WTC11 (cell line): ENCODE measurements at regions not wholly inside any gene's neighbourhood (a gene's known extent, or its start where the extent isn't known, plus 50 kb on each side); places are given as distances from the start of the nearest gene placed in this dataset.

ENCODE experiments used
- ATAC-seq: fragments of 200-7000 bp; cut with Tn5 transposase; 2 replicates; pipeline ENCODE4 v1.10.0; 2021; ENCODE audit warnings: mild to moderate bottlenecking, moderate library complexity
- CTCF ChIA-PET: fragments of 300-600 bp; sonication (Branson Sonifier 250); formaldehyde crosslinking; loops from one replicate; lab custom pipeline; 2021; ENCODE audit warnings: antibody characterized with exemption; lab: Charles Lee
- POLR2A ChIA-PET: fragments of 350-600 bp; sonication (Branson Sonifier 250); formaldehyde crosslinking; loops from one replicate; lab custom pipeline; 2021; ENCODE audit warnings: antibody characterized with exemption; lab: Charles Lee
- DNase-seq: peaks from one replicate; pipeline ENCODE4 v3.0.0; 2021; ENCODE audit warnings: low spot score
- H3K27ac Mint-ChIP-seq: 2 replicates; pipeline ENCODE4 v1.8.0; 2021; ENCODE audit warnings: mixed read lengths
- H3K27me3 Mint-ChIP-seq: 2 replicates; pipeline ENCODE4 v1.8.0; 2021; ENCODE audit warnings: low read depth, mild to moderate bottlenecking, moderate library complexity, mixed read lengths
- H3K36me3 Mint-ChIP-seq: 2 replicates; pipeline ENCODE4 v1.8.0; 2021; ENCODE audit warnings: mixed read lengths
- H3K4me1 Mint-ChIP-seq: 2 replicates; pipeline ENCODE4 v1.8.0; 2022; ENCODE audit warnings: mixed read lengths
- H3K4me3 Mint-ChIP-seq: 2 replicates; pipeline ENCODE4 v1.8.0; 2021; ENCODE audit warnings: mild to moderate bottlenecking, moderate library complexity, mixed read lengths
- H3K9me3 Mint-ChIP-seq: 2 replicates; pipeline ENCODE4 v1.8.0; 2021; ENCODE audit warnings: mixed read lengths
- EMX1 ChIP-seq: fragments of 250-450 bp; sonication (Bioruptor Pico); IDR thresholded peaks from 2 replicates; pipeline ENCODE4 v1.8.0; 2021; ENCODE audit warnings: mild to moderate bottlenecking
- NFYB ChIP-seq: sonication (generic); formaldehyde crosslinking; conservative IDR thresholded peaks from 2 replicates; pipeline ENCODE4 v1.8.0; 2022; ENCODE audit warnings: low read depth, missing genetic modification reagents
- NR1H2 ChIP-seq: sonication (generic); formaldehyde crosslinking; IDR thresholded peaks from 2 replicates; pipeline ENCODE4 v1.9.0; 2021; ENCODE audit warnings: mild to moderate bottlenecking, moderate library complexity, missing genetic modification reagents
- TEAD4 ChIP-seq: sonication (generic); formaldehyde crosslinking; IDR thresholded peaks from 2 replicates; pipeline ENCODE4 v1.8.0; 2022; ENCODE audit warnings: mild to moderate bottlenecking, missing genetic modification reagents
- TP53 ChIP-seq: sonication (generic); formaldehyde crosslinking; IDR thresholded peaks from 2 replicates; pipeline ENCODE4 v1.8.1; 2023; ENCODE audit warnings: mild to moderate bottlenecking, missing genetic modification reagents
- ZNF396 ChIP-seq: fragments of 250-450 bp; sonication (Bioruptor Pico); IDR thresholded peaks from 2 replicates; pipeline ENCODE4 v1.8.0; 2021; ENCODE audit warnings: mild to moderate bottlenecking, moderate library complexity, borderline replicate concordance
- TF ChIP-seq, protein P1 (sequence below): sonication (generic); formaldehyde crosslinking; IDR thresholded peaks from 2 replicates; pipeline ENCODE4 v1.8.1; 2022; ENCODE audit warnings: missing genetic modification reagents, borderline replicate concordance
- TF ChIP-seq, protein P2 (sequence below): sonication (generic); formaldehyde crosslinking; conservative IDR thresholded peaks from 2 replicates; pipeline ENCODE4 v1.8.1; 2023; ENCODE audit warnings: mild to moderate bottlenecking, low read depth, missing genetic modification reagents, moderate library complexity
- TF ChIP-seq, protein P3 (sequence below): sonication (generic); formaldehyde crosslinking; IDR thresholded peaks from 2 replicates; pipeline ENCODE4 v1.8.0; 2022; ENCODE audit warnings: mild to moderate bottlenecking, missing genetic modification reagents
- TF ChIP-seq, protein P4 (sequence below): sonication (generic); formaldehyde crosslinking; IDR thresholded peaks from 2 replicates; pipeline ENCODE4 v1.8.1; 2022; ENCODE audit warnings: low read depth, mild to moderate bottlenecking, moderate library complexity, missing genetic modification reagents, borderline replicate concordance
- TF ChIP-seq, protein P5 (sequence below): sonication (generic); formaldehyde crosslinking; IDR thresholded peaks from 2 replicates; pipeline ENCODE4 v1.8.1; 2022; ENCODE audit warnings: mild to moderate bottlenecking, missing genetic modification reagents, moderate library complexity, borderline replicate concordance

DNA sequence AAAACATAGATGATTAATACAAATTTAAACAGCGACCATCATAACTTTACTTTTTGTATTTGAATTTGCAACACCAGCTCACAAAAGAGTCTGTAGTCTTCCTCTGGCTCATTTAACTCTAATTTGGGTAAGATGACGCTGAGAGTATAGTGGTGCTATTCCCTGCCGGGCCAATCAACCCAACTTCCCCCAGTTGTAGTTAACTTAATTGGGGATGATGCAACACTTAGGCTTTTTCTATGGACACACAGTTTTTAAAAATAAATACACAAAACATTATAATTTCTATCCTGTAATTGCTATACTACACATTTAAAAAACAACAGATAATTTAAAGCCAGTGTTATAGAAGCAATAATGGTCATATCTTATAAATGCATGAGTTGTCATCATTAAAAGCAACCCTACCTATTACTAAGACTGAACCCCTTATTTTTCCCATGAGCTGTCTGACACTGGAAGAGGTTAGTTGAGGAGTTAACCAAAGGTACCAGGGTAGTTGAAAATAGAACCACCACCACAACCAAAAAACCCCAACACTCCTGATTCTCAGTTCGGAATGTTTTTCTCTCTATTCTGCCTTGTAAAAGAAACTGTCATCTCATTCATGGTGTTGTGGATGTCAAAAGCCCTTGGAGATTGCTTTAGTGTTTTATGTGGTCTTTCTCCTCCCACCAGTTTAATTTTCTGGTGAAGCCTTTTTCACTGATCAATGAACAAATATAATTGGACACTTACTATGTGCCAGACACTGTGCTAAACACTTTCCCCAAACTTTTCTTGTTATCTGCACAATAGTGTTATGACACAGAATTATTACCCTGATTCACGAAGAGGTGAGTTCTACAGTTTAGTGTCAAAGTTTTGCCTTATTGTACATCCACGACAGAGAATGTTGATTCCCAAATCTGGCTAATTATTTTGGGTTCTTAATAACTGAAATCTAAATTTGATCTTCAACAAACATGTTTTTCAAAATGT lies 61.5 kb upstream of the RAPGEF2 start:
- DNase-seq = no peak
- Mint-ChIP-seq H3K4me1 (peaks cover 43% of the 10 kb centered on the region), H3K27me3 (no peaks in the 10 kb centered on the region), H3K9me3 (no peaks in the 10 kb centered on the region), H3K36me3 (no peaks in the 10 kb centered on the region), H3K4me3 (no peak overlapping the region), H3K27ac (no peak overlapping the region; the same call in 1 of the 2 replicates)
- ChIA-PET POLR2A (no interaction called here), CTCF (no interaction called here)
- TF ChIP-seq NR1H2 (no peak), TP53 (CRISPR knock-in tag) (no peak), EMX1 (CRISPR knock-in tag) (no peak)
- TF ChIP-seq, protein P1, sequence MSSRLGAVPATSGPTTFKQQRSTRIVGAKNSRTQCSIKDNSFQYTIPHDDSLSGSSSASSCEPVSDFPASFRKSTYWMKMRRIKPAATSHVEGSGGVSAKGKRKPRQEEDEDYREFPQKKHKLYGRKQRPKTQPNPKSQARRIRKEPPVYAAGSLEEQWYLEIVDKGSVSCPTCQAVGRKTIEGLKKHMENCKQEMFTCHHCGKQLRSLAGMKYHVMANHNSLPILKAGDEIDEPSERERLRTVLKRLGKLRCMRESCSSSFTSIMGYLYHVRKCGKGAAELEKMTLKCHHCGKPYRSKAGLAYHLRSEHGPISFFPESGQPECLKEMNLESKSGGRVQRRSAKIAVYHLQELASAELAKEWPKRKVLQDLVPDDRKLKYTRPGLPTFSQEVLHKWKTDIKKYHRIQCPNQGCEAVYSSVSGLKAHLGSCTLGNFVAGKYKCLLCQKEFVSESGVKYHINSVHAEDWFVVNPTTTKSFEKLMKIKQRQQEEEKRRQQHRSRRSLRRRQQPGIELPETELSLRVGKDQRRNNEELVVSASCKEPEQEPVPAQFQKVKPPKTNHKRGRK (CRISPR knock-in tag) = no peak
- TF ChIP-seq, protein P2, sequence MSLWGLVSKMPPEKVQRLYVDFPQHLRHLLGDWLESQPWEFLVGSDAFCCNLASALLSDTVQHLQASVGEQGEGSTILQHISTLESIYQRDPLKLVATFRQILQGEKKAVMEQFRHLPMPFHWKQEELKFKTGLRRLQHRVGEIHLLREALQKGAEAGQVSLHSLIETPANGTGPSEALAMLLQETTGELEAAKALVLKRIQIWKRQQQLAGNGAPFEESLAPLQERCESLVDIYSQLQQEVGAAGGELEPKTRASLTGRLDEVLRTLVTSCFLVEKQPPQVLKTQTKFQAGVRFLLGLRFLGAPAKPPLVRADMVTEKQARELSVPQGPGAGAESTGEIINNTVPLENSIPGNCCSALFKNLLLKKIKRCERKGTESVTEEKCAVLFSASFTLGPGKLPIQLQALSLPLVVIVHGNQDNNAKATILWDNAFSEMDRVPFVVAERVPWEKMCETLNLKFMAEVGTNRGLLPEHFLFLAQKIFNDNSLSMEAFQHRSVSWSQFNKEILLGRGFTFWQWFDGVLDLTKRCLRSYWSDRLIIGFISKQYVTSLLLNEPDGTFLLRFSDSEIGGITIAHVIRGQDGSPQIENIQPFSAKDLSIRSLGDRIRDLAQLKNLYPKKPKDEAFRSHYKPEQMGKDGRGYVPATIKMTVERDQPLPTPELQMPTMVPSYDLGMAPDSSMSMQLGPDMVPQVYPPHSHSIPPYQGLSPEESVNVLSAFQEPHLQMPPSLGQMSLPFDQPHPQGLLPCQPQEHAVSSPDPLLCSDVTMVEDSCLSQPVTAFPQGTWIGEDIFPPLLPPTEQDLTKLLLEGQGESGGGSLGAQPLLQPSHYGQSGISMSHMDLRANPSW (CRISPR knock-in tag) = no peak
- no peak for ATAC-seq

DNA sequence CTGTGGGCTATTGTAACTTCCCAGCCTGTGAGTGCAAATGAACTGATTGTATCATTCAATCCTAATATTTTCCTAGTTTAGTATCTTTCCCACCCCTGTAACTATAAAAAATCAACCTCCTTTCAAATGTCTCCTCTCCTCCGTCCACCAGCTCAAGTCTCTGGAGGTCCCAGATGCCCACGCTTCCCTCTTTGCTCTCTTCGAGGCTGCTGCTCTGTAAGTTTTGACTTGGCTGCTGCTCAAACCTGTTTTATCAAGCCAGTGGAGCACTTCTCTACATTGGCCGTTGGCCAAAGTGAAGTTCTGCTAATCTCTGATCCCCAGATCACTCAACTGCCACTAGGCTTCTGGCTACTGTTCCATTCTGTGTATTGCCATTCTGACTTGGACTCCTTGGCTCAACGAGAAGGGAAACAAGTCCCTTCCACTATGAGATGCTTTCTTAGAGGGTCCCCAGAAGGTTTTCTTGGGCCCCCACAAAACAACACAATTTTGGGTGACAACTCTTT lies 60.7 kb upstream of the RAPGEF2 start:
- H3K4me1 Mint-ChIP-seq = peaks cover 34% of the 10 kb centered on the region
- TF ChIP-seq, protein P3, sequence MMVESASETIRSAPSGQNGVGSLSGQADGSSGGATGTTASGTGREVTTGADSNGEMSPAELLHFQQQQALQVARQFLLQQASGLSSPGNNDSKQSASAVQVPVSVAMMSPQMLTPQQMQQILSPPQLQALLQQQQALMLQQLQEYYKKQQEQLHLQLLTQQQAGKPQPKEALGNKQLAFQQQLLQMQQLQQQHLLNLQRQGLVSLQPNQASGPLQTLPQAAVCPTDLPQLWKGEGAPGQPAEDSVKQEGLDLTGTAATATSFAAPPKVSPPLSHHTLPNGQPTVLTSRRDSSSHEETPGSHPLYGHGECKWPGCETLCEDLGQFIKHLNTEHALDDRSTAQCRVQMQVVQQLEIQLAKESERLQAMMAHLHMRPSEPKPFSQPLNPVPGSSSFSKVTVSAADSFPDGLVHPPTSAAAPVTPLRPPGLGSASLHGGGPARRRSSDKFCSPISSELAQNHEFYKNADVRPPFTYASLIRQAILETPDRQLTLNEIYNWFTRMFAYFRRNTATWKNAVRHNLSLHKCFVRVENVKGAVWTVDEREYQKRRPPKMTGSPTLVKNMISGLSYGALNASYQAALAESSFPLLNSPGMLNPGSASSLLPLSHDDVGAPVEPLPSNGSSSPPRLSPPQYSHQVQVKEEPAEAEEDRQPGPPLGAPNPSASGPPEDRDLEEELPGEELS = no peak
- TF ChIP-seq TEAD4 (CRISPR knock-in tag) = no peak
- TF ChIP-seq NFYB (CRISPR knock-in tag) = no peak
- H3K27ac Mint-ChIP-seq = no peak overlapping the region
- no peak overlapping the region for H3K4me3 Mint-ChIP-seq
- ATAC-seq (no peak), DNase-seq (no peak)
- H3K9me3 Mint-ChIP-seq = no peaks in the 10 kb centered on the region
- ChIA-PET CTCF (no interaction called here), POLR2A (no interaction called here)
- H3K36me3 Mint-ChIP-seq = no peaks in the 10 kb centered on the region
- no peaks in the 10 kb centered on the region for H3K27me3 Mint-ChIP-seq

DNA sequence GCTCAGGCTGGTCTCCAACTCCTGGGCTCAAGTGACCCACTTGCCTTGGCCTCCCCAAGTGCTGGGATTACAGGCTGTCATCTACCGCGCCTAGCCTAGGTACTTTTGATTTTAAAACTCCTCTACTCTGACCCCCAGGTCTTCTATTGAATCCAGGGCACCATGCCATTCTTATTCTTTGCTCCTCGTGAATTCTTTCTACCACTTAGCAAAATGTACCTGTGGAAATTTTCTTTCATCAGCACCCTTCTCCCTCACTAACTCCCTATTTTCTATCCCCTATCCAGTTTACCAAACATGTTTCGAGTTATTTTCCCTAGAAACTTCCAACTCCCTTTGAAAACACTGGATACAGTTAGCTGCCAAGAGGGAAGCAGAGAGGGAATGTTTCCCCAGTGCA lies 60.0 kb upstream of the RAPGEF2 start:
- Mint-ChIP-seq H3K27me3 (no peaks in the 10 kb centered on the region), H3K9me3 (no peaks in the 10 kb centered on the region), H3K4me1 (peaks cover 39% of the 10 kb centered on the region), H3K36me3 (no peaks in the 10 kb centered on the region), H3K4me3 (no peak overlapping the region), H3K27ac (no peak overlapping the region)
- ChIA-PET POLR2A (no interaction called here), CTCF (no interaction called here)
- no peak for ATAC-seq
- TF ChIP-seq ZNF396 = no peak
- TF ChIP-seq, protein P4, sequence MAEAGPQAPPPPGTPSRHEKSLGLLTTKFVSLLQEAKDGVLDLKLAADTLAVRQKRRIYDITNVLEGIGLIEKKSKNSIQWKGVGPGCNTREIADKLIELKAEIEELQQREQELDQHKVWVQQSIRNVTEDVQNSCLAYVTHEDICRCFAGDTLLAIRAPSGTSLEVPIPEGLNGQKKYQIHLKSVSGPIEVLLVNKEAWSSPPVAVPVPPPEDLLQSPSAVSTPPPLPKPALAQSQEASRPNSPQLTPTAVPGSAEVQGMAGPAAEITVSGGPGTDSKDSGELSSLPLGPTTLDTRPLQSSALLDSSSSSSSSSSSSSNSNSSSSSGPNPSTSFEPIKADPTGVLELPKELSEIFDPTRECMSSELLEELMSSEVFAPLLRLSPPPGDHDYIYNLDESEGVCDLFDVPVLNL = no peak
- TF ChIP-seq, protein P5, sequence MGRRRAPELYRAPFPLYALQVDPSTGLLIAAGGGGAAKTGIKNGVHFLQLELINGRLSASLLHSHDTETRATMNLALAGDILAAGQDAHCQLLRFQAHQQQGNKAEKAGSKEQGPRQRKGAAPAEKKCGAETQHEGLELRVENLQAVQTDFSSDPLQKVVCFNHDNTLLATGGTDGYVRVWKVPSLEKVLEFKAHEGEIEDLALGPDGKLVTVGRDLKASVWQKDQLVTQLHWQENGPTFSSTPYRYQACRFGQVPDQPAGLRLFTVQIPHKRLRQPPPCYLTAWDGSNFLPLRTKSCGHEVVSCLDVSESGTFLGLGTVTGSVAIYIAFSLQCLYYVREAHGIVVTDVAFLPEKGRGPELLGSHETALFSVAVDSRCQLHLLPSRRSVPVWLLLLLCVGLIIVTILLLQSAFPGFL = no peak
- no peak for DNase-seq
